HG03097 (cell line): ENCODE measurements at regions not wholly inside any gene's neighbourhood (a gene's known extent, or its start where the extent isn't known, plus 50 kb on each side); places are given as distances from the start of the nearest gene placed in this dataset.
"Not testable (repeated sequence)": the region's sequence is repeated elsewhere in the genome, so short reads cannot be mapped to it uniquely, and the experiment has no call there.

Experiments
- ATAC-seq: cut with Tn5 transposase; IDR thresholded peaks from one replicate; pipeline ENCODE4 v1.9.1; 2021; ENCODE audit not compliant: unreplicated experiment, low FRiP score

DNA sequence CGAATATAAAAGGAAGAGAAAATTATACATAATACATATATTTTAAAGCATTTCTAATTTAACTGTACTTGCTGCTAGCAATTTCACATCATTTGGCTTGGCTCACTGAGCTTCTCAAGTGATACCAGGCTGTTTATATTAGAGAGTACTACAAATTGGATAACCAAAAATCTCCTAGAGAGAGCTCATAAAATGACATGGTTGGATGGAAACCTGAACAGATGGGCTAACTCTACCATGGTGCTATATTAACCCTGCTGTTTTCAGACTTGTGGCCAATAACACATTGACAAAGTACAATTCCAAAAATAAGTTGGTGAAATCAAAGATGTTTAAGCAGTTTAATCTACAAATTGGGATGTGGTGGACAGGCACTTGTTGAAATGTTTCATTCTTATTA, 364.4 kb upstream of the GCFC2 start:
- no peak for ATAC-seq

DNA sequence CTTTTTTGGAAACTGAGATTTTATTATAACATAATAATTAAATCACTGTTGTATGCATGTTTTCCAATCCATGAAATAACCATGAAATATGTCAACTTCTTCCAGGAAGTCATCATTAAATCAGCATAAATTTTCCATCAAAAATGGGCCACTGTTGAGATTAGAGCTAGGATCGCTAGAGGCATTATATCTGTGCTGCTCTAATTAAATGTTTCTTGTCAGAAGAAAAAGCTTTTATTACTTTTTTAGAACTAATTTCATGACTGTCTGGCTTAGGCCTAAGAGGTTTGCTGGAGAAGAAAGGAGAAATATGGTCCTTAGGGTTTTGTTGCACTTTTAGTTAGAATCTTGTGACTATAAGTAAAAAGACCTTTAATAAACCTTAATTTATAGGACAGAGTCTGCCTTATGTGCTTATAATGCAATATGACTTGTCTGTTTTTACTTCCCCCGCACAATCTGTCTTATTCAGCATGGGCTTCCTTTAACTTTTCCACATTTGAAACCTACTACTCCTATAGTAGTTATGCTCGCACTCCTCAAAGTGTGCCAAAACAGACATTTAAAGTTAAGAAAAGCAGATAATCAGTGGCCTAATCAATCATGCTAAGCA, 363.4 kb upstream of the GCFC2 start:
- no peak for ATAC-seq

DNA sequence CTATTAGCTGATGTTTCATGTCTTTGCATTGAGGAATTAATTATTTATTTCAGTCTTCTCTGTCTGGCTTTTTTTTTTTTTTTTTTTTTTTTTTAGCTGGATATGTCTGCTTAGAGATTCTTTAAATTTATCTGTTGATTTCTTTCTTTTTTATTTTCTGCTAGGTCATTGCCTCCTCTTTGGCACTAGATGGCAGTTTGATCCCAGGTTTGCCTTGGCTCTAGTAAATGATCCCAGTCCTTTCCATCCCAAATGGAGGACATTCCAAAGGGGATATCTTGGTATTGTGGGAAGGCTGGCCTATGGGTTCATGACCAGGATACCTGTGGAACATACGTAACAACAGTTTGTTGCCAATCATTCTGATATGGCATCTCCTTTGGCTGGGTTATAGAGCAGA, 339.5 kb upstream of the GCFC2 start:
- no peak for ATAC-seq

DNA sequence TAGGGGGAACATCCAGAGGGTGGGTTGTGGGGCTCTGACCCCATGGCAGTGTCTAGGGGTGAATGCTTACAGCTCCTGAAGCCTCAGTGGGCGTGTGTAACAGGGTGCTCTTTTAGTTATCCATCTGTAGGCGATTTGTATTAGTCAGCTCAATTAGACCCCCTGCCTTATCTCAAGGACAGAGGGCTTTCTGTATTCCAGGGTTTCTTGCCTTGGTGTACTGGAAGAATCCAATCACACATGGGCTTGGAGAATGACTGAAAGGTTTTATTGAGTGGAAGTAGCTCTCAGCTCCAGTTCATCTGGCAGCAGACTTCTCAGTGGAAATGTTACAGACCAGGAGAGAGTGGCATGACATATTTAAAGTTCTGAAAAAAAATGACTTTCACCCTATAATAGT, 334.0 kb upstream of the GCFC2 start:
- ATAC-seq: no peak

DNA sequence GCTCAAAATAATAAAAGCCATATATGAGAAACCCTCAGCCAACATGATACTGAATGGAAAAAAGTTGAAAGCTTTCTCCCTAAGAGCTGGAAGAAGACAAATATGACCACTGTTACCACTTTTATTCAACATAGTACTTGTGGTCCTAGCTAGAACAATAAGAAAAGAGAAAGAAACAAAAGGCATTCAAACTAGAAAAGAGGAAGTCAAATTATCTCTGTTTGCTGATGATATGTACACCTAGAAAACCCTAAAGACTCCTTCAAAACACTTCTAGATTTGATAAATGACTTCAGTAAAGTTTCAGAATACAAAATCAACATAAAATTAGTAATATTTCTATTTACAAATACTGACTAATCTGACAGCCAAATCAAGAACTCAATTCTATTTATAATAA, 328.8 kb upstream of the GCFC2 start:
- ATAC-seq: no peak

DNA sequence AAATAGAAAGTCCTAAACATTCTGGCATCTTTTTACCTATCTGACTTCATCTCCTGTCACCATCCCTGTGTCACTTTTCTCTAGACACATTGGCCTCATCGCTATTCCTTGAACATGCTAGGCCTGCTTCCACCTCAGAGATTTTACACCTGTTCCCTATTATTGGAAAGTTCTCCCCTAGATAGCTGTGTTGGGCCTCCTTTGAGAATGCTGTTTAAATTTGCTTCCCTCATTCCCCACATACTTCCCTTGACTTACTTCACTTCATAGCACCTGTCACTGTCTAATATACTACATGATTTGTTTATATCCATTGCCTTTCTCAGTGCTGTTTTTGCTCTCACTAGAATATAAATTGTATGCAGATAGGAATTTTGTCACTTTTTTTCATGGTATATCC, 317.0 kb upstream of the GCFC2 start:
- ATAC-seq: no peak

DNA sequence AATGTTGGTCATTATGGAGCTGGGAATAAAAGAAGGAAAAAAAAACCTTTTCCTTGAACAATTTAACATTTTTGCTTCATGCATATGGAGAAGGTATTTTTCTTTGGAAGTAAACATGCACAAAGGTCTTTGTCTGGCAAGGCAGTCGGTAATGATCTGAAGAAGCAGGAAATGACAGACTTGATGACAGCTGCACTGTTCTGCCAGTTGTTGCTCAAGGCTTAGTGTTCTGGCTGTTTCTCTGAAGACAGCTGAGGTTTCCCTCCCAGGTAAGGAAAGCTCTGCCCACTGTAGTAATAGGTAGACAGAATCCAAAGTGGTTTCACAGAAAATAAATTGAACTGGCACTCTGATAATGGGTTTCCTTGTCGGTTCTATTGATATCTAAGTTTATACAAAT, 308.4 kb upstream of the GCFC2 start:
- no peak for ATAC-seq

DNA sequence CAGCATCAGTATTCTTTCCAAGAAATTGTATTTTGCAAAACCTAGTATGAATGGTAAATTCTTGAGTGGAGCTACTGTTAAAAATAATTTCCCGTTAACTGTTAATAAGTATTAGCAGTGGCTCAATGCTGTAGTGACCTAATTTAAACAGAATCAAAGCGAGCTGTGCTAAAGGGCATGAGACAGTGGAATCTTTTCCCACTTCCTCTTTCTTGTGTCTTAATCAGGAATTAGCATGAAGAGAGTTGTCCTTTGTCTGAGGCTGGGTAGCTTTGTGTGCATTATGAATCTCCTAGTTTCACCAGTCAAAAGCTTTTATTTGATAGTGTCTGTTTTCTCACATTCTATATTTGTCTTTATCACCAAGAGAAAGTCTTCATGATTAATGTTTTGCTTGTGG, 298.8 kb upstream of the GCFC2 start:
- ATAC-seq: no peak

DNA sequence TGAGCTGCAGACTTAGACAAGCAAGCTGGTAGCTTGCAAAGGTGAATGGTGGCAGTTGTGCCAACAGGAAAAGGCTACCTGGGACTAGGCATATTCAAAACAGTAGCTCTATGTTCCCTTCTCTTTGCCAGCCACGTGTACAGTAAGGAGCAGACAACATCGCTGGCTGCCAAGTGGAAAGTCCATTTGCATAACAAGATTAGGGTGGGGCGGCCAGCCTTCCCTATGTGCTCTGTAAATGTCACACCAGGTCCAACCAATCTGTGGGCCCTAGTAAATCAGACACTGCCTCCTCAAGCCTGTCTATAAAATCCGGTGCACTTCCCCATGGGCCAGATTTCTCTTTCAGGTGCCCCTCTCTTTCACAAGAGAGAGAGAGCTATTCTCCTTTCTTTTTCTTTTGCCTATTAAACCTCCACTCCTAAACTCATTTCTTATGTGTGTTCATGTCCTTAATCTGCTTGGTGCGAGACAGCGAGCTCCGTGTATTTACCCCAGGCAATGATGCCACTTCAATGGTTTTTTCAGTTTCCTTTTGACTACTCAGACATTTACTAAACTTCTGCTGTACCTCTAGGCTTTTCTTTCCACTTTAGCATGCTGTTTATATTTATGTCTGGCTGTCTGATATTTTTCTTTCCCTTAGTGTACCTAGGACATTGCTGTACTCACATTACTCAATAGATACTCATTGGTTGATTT, 297.4 kb upstream of the GCFC2 start:
- no peak for ATAC-seq

DNA sequence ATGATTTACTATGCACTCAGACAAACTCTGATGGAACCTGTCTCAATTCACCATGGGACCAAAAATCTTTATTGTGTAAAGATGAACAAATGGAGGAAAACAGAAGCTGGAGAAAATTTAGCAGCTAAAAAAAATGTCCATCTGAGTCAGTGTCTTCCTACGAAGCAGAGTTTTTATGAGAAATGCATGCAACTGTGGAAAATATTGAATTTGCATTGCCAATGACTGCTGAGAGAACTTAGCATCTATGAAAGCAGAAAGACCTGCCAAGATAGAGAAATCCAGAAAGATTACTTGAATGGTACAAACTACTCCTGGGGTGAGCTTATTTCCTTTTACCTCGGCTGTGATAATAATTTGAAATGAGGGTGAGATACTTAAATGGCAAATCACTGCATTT, 289.7 kb upstream of the GCFC2 start:
- no peak for ATAC-seq

DNA sequence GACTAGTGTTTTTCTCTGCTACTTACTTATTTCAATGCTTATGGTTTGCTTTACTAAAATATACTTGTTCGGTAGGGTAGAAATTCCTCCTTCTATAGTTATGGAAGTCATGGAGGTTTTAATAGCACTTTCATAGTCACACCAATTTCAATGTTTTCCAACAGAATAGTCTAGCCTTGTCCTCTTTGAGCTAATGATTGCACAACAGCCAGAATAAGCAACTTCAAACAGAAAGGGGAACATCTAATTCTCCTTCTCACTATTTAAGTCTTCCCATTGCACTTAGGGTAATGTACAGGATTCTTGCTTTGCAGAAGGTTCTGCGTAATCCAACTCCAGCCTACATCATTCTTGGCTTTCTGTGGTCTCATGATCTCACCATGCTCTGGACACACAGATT, 287.7 kb upstream of the GCFC2 start:
- no peak for ATAC-seq

DNA sequence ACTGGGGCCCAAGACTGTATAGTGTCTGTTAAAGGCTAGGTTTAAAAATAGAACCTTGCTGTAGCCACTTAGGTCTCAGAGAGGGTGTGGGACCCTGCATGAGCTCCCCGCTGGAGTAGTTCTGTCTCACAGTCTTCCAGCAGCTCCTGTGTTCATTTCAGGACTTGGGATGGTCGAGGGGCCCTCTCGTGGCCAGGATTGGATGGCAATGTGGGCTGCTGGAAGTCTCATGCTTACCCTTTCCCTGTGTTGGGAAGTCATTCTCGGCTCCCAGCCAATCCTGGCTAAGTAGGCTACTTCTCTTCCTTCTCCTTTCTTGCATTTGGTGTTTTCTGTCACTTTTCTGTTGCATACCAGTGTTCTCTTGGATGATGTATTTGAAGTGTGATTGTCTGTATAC, 284.0 kb upstream of the GCFC2 start:
- no peak for ATAC-seq

DNA sequence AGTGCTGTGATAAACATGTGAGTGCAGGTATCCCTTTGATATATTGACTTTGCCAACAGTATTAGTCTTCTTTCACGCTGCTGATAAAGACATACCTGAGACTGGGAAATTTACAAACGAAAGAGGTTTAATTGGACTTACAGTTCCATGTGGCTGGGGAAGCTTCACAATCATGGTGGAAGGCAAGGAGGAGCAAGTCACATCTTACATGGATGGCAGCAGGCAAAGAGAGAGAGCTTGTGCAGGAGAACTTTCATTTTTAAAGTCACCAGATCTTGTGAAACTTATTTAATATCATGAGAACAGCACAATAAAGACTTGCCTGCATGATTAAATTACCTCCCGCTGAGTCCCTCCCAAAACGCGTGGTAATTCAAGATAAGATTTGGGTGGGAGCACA, 277.9 kb upstream of the GCFC2 start:
- ATAC-seq: not testable (repeated sequence)

DNA sequence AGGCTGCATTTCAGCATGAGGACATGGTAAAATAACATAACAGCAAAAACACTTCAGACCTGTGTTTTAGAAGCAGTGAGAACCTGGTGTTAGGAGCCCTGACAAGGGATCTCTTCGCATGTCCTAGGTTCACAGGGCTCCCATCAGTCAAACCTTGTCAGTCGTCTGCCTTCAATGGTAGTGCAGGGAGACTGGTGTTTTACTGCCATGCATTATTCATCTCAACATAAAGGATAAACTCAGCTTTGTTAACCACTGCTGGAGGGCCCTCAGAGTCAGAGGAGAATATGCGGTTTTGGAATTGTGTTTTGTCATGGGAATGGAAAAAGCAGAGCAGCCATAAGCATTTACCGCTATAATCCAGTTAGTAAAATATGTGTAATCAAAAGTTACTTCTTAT, 275.9 kb upstream of the GCFC2 start:
- ATAC-seq: no peak

DNA sequence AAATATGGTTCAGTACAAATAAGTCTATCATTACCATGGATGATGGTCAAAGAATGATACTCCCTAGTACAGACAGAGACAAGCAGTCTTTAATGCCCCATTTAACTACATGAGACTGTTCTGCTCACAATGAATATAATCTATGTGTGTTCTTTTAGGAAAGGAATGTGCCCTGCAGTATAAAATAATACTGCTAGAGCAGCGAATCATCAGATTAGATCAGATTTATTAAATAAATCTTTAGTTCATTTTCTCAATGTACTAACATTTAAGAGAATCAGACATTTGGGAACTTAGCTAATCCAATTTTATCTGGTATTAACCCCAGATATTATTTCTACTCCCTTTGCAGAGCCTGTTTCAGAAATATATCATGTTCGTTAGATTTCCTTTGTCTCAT, 272.0 kb upstream of the GCFC2 start:
- ATAC-seq: no peak

DNA sequence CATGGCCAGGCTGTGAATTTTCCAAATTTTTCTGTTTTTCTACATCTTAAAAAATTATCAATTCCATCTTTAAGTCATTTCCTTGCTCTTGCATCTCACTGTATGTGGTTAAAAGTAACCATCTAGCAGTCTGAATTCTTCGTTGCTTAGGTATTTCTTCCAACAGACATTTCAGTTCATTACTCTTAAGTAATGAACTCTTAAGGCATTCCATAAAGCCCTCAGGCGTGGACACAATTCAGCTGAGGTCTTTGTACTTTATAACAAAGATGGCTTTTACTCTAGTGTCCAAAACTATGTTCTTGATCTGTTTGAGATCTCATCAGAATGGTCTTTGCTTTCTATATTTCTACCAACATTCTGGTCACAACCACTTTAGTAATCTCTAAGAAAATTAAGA, 253.9 kb upstream of the GCFC2 start:
- ATAC-seq: no peak

DNA sequence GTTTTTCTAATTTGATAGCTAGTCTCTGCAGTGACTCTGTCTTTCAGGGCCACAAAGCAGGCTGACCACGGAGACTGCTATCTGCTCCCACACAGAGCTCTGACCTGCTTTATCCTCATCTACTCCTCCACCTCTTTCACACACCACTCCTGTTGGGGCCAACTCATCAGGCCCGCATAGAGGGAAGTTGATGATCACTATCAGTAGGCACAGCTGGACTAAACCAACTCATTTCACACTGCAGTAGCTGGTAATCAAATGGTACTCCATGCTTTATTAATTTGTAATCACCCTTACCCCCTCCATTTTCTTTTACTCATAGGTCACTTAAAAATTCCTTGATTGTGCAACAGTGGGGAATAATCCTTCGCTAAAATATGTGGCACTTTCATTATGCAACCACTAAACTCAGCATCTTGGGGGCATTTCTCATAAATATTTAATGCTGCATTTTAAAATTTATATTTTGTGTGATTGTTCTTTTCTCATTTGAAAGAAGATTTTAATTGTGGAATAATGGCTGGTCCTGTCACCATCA, 249.8 kb upstream of the GCFC2 start:
- ATAC-seq: no peak

DNA sequence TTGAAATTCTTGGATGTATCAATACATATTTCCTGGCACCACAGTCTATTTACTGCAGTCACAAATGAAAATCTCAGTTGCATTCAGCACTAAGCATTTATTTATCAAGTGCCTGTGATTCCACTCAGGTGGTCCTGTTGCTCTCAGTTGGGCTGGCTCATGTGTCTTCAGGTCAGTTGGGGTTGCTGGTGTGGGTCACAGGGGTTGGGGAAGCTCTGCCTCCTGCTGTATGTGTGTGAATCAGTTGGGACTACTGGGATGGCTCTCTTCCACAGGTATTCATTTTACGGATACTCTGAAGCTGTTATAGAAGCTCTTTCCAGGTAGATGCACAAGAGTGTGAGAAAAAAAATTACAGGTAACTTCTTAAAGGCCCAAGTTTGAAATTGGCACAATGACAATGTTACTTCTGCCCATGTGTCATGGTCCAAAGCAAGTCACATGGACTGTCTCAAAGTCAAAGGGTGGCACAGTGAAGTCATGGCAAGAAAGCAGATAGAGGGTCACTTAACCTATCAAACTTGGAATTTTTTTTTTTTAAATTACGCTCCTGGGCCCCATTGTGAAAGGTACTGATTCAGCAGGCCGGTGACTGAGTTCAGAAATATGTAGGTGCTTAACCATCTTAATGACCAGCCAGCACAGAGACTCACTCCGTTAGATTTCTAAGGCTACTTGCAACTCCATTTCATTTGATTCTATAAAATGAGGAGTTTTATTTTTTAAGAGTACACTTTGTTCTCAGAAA, 249.2 kb upstream of the GCFC2 start:
- no peak for ATAC-seq

DNA sequence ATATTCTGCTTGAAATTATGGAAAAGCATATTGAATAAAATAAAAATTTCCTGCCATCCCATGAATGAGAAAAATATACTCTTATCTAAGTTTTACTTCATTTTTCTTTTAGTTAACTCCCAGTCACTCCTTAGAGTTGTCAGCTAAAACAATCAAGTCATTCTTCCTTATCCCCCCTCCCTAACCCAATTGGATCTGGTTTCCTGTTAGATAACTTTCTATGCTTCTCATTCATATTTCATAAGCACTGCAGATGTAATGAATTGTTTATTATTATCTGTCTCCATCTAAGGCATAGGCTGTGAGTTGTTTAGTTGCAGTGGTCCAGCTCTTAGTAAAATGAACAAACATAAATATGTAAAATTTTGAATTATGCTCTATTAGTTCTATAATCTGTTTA, 244.0 kb upstream of the GCFC2 start:
- ATAC-seq: no peak

DNA sequence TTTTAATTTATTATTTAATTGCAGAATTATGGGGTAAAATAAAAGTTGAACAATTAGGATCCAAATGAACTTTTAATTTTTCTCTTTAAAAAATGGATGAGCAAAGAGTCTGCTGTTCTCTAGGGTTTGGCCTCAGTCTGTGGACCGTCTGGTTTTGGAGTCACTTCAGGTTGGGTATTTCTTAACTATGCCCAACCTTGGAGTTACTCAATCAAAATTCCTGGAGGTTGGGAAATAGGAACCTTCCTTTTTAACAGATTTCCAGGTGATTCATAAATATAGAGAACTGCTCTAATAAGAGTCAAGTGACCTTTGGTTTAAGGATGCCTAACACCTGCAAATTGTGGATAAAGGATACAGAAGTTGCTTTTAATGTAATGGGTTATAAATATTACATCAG, 241.5 kb upstream of the GCFC2 start:
- ATAC-seq: no peak

DNA sequence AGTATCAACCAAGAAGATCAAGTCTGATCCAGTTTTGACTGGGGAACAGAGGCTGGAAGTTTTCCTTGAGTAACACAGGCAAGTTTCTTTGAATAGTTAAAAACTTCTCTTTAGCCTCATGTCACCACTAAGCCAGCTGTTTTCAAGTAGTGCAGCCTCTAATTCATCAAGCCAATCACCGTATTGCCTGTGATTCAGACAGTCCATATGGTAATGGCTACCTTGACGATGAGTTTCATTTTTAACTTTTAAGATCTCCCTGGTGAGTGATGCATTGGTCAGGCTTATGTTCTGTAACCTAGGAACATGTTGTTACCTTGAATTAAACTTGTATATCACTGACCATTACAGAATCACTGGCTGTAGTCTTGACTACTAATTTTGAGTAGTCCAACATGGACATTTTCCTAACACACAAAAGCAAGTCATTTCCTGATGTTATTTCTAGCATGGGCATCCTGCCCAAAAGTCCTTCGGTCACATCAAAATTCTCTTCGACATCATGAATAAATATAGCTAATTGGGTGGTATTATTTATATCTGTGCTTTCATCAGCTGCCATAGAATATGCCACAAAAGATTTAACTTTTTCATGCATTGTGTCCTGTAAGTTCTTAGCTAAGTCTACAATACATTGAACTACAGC, 238.8 kb upstream of the GCFC2 start:
- ATAC-seq: no peak
